ENCODE measurements at regions not wholly inside any gene's neighbourhood (a gene's known extent, or its start where the extent isn't known, plus 50 kb on each side); places are given as distances from the start of the nearest gene placed in this dataset.

- Histone ChIP-seq H3K9ac (ENCODE audit: low read depth, low read length) (no peak overlapping the region), H3K36me3 (ENCODE audit: insufficient read depth, low read length) (no peaks in the 10 kb centered on the region), H3K4me3 (ENCODE audit: low read length) (no peak overlapping the region), H3K4me1 (ENCODE audit: control insufficient read depth, insufficient read depth, low read length) (no peaks in the 10 kb centered on the region), H3K4me2 (ENCODE audit: low read length) (no peak overlapping the region), H3K9me3 (replicated peaks; ENCODE audit: low read length) (no peaks in the 10 kb centered on the region), H3K27me3 (ENCODE audit: control insufficient read depth, insufficient read depth, low read length) (no peaks in the 10 kb centered on the region)
Observed at GRCh38 chr7:124452186-124452585, 313.4 kb downstream of the GPR37 start.

- Histone ChIP-seq H3K4me1 (ENCODE audit: control insufficient read depth, insufficient read depth, low read length) (no peaks in the 10 kb centered on the region), H3K27me3 (ENCODE audit: control insufficient read depth, insufficient read depth, low read length) (no peaks in the 10 kb centered on the region), H3K9me3 (replicated peaks; ENCODE audit: low read length) (no peaks in the 10 kb centered on the region), H3K36me3 (ENCODE audit: insufficient read depth, low read length) (no peaks in the 10 kb centered on the region), H3K4me2 (ENCODE audit: low read length) (no peak overlapping the region), H3K4me3 (ENCODE audit: low read length) (no peak overlapping the region), H3K9ac (ENCODE audit: low read depth, low read length) (no peak overlapping the region)
Observed at GRCh38 chr7:124449896-124450295, 315.7 kb downstream of the GPR37 start.

GRCh38 chr7:124444696-124445480, 320.7 kb downstream of the GPR37 start:
- Histone ChIP-seq H3K27me3 (ENCODE audit: control insufficient read depth, insufficient read depth, low read length) (no peaks in the 10 kb centered on the region), H3K36me3 (ENCODE audit: insufficient read depth, low read length) (no peaks in the 10 kb centered on the region), H3K4me3 (ENCODE audit: low read length) (no peak overlapping the region), H3K4me1 (ENCODE audit: control insufficient read depth, insufficient read depth, low read length) (no peaks in the 10 kb centered on the region), H3K9me3 (replicated peaks; ENCODE audit: low read length) (no peaks in the 10 kb centered on the region), H3K9ac (ENCODE audit: low read depth, low read length) (no peak overlapping the region), H3K4me2 (ENCODE audit: low read length) (no peak overlapping the region)

- no peaks in the 10 kb centered on the region for H3K36me3 ChIP-seq (ENCODE audit: insufficient read depth, low read length)
- H3K4me1 ChIP-seq (ENCODE audit: control insufficient read depth, insufficient read depth, low read length): no peaks in the 10 kb centered on the region
- H3K27me3 ChIP-seq (ENCODE audit: control insufficient read depth, insufficient read depth, low read length): no peaks in the 10 kb centered on the region
- no peaks in the 10 kb centered on the region for H3K9me3 ChIP-seq (replicated peaks; ENCODE audit: low read length)
- H3K9ac ChIP-seq (ENCODE audit: low read depth, low read length): no peak overlapping the region
- H3K4me2 ChIP-seq (ENCODE audit: low read length): no peak overlapping the region
- H3K4me3 ChIP-seq (ENCODE audit: low read length): no peak overlapping the region
Observed at GRCh38 chr7:124443762-124444161, 321.8 kb downstream of the GPR37 start.

GRCh38 chr7:124440081-124440480, 325.5 kb downstream of the GPR37 start:
- Histone ChIP-seq H3K4me2 (ENCODE audit: low read length) (no peak overlapping the region), H3K9me3 (replicated peaks; ENCODE audit: low read length) (no peaks in the 10 kb centered on the region), H3K9ac (ENCODE audit: low read depth, low read length) (no peak overlapping the region), H3K4me1 (ENCODE audit: control insufficient read depth, insufficient read depth, low read length) (no peaks in the 10 kb centered on the region), H3K27me3 (ENCODE audit: control insufficient read depth, insufficient read depth, low read length) (no peaks in the 10 kb centered on the region), H3K4me3 (ENCODE audit: low read length) (no peak overlapping the region), H3K36me3 (ENCODE audit: insufficient read depth, low read length) (no peaks in the 10 kb centered on the region)

- H3K4me2 ChIP-seq (ENCODE audit: low read length): no peak overlapping the region
- no peak overlapping the region for H3K4me3 ChIP-seq (ENCODE audit: low read length)
- no peaks in the 10 kb centered on the region for H3K9me3 ChIP-seq (replicated peaks; ENCODE audit: low read length)
- no peaks in the 10 kb centered on the region for H3K27me3 ChIP-seq (ENCODE audit: control insufficient read depth, insufficient read depth, low read length)
- H3K36me3 ChIP-seq (ENCODE audit: insufficient read depth, low read length): no peaks in the 10 kb centered on the region
- H3K9ac ChIP-seq (ENCODE audit: low read depth, low read length): no peak overlapping the region
- H3K4me1 ChIP-seq (ENCODE audit: control insufficient read depth, insufficient read depth, low read length): no peaks in the 10 kb centered on the region
Observed at GRCh38 chr7:124432009-124432578, 333.5 kb downstream of the GPR37 start.

GRCh38 chr7:124429923-124430322, 335.7 kb downstream of the GPR37 start:
- no peaks in the 10 kb centered on the region for H3K27me3 ChIP-seq (ENCODE audit: control insufficient read depth, insufficient read depth, low read length)
- H3K4me2 ChIP-seq (ENCODE audit: low read length): no peak overlapping the region
- H3K4me1 ChIP-seq (ENCODE audit: control insufficient read depth, insufficient read depth, low read length): no peaks in the 10 kb centered on the region
- no peaks in the 10 kb centered on the region for H3K36me3 ChIP-seq (ENCODE audit: insufficient read depth, low read length)
- H3K9ac ChIP-seq (ENCODE audit: low read depth, low read length): no peak overlapping the region
- H3K9me3 ChIP-seq (replicated peaks; ENCODE audit: low read length): no peaks in the 10 kb centered on the region
- H3K4me3 ChIP-seq (ENCODE audit: low read length): no peak overlapping the region

GRCh38 chr7:124428781-124429180, 336.8 kb downstream of the GPR37 start:
- no peaks in the 10 kb centered on the region for H3K27me3 ChIP-seq (ENCODE audit: control insufficient read depth, insufficient read depth, low read length)

GRCh38 chr7:124426621-124427020, 339.0 kb downstream of the GPR37 start:
- Histone ChIP-seq H3K4me3 (ENCODE audit: low read length) (no peak overlapping the region), H3K9ac (ENCODE audit: low read depth, low read length) (no peak overlapping the region), H3K4me1 (ENCODE audit: control insufficient read depth, insufficient read depth, low read length) (no peaks in the 10 kb centered on the region), H3K36me3 (ENCODE audit: insufficient read depth, low read length) (no peaks in the 10 kb centered on the region), H3K9me3 (replicated peaks; ENCODE audit: low read length) (no peaks in the 10 kb centered on the region), H3K4me2 (ENCODE audit: low read length) (no peak overlapping the region), H3K27me3 (ENCODE audit: control insufficient read depth, insufficient read depth, low read length) (no peaks in the 10 kb centered on the region)

More at GRCh38 chr7:124428781-124429180, 336.8 kb downstream of the GPR37 start:
- no peaks in the 10 kb centered on the region for H3K36me3 ChIP-seq (ENCODE audit: insufficient read depth, low read length)
- H3K4me3 ChIP-seq (ENCODE audit: low read length): no peak overlapping the region
- H3K4me1 ChIP-seq (ENCODE audit: control insufficient read depth, insufficient read depth, low read length): no peaks in the 10 kb centered on the region
- H3K4me2 ChIP-seq (ENCODE audit: low read length): no peak overlapping the region
- H3K9ac ChIP-seq (ENCODE audit: low read depth, low read length): no peak overlapping the region
- H3K9me3 ChIP-seq (replicated peaks; ENCODE audit: low read length): no peaks in the 10 kb centered on the region

- Histone ChIP-seq H3K4me1 (ENCODE audit: control insufficient read depth, insufficient read depth, low read length) (no peaks in the 10 kb centered on the region), H3K27me3 (ENCODE audit: control insufficient read depth, insufficient read depth, low read length) (peaks cover 2% of the 10 kb centered on the region), H3K9me3 (replicated peaks; ENCODE audit: low read length) (no peaks in the 10 kb centered on the region), H3K4me3 (ENCODE audit: low read length) (no peak overlapping the region), H3K36me3 (ENCODE audit: insufficient read depth, low read length) (no peaks in the 10 kb centered on the region), H3K9ac (ENCODE audit: low read depth, low read length) (no peak overlapping the region), H3K4me2 (ENCODE audit: low read length) (no peak overlapping the region)
Observed at GRCh38 chr7:124423863-124424262, 341.7 kb downstream of the GPR37 start.

- Histone ChIP-seq H3K4me2 (ENCODE audit: low read length) (no peak overlapping the region), H3K9ac (ENCODE audit: low read depth, low read length) (no peak overlapping the region), H3K4me1 (ENCODE audit: control insufficient read depth, insufficient read depth, low read length) (no peaks in the 10 kb centered on the region), H3K9me3 (replicated peaks; ENCODE audit: low read length) (no peaks in the 10 kb centered on the region), H3K4me3 (ENCODE audit: low read length) (no peak overlapping the region), H3K36me3 (ENCODE audit: insufficient read depth, low read length) (no peaks in the 10 kb centered on the region), H3K27me3 (ENCODE audit: control insufficient read depth, insufficient read depth, low read length) (peaks cover 2% of the 10 kb centered on the region)
Observed at GRCh38 chr7:124422081-124422480, 343.5 kb downstream of the GPR37 start.

GRCh38 chr7:124420367-124420766, 345.2 kb downstream of the GPR37 start:
- H3K4me1 ChIP-seq (ENCODE audit: control insufficient read depth, insufficient read depth, low read length): no peaks in the 10 kb centered on the region
- H3K9ac ChIP-seq (ENCODE audit: low read depth, low read length): no peak overlapping the region
- no peak overlapping the region for H3K4me2 ChIP-seq (ENCODE audit: low read length)
- peaks cover 2% of the 10 kb centered on the region for H3K27me3 ChIP-seq (ENCODE audit: control insufficient read depth, insufficient read depth, low read length)
- H3K9me3 ChIP-seq (replicated peaks; ENCODE audit: low read length): no peaks in the 10 kb centered on the region
- H3K4me3 ChIP-seq (ENCODE audit: low read length): no peak overlapping the region
- H3K36me3 ChIP-seq (ENCODE audit: insufficient read depth, low read length): no peaks in the 10 kb centered on the region

Data from skeletal muscle satellite cell (primary cell).